ENCODE measurements at regions not wholly inside any gene's neighbourhood (a gene's known extent, or its start where the extent isn't known, plus 50 kb on each side); places are given as distances from the start of the nearest gene placed in this dataset.
"Not testable (repeated sequence)": the region's sequence is repeated elsewhere in the genome, so short reads cannot be mapped to it uniquely, and the experiment has no call there.

GRCh38 chr2:82333697-82334096 is 2029.1 kb upstream of the LRRTM1 start:
- DNase-seq (ENCODE audit: low spot score), result no peak

GRCh38 chr2:82330155-82330554 is 2025.6 kb upstream of the LRRTM1 start:
- no peak for DNase-seq (ENCODE audit: low spot score)

- not testable (repeated sequence) for DNase-seq (ENCODE audit: low spot score)
These were observed 2021.7 kb upstream of the LRRTM1 start for GRCh38 chr2:82326180-82326767.

- DNase-seq (ENCODE audit: low spot score), result no peak
These were observed 2015.7 kb upstream of the LRRTM1 start for GRCh38 chr2:82320296-82320695.

GRCh38 chr2:82317012-82317411 is 2012.5 kb upstream of the LRRTM1 start:
- peak; percentile 12 for DNase-seq (ENCODE audit: low spot score)

GRCh38 chr2:82316586-82316985 is 2012.0 kb upstream of the LRRTM1 start:
- no peak for DNase-seq (ENCODE audit: low spot score)

GRCh38 chr2:82314836-82315472 is 2010.4 kb upstream of the LRRTM1 start:
- no peak for DNase-seq (ENCODE audit: low spot score)

GRCh38 chr2:82307511-82307910 is 2003.0 kb upstream of the LRRTM1 start:
- DNase-seq (ENCODE audit: low spot score), result no peak

- no peak for DNase-seq (ENCODE audit: low spot score)
These were observed 1997.0 kb upstream of the LRRTM1 start for GRCh38 chr2:82301506-82301905.

- no peak for DNase-seq (ENCODE audit: low spot score)
These were observed 1984.9 kb upstream of the LRRTM1 start for GRCh38 chr2:82289446-82289845.

GRCh38 chr2:82283075-82283474 is 1978.5 kb upstream of the LRRTM1 start:
- no peak for DNase-seq (ENCODE audit: low spot score)

- DNase-seq (ENCODE audit: low spot score), result no peak
These were observed 1977.7 kb upstream of the LRRTM1 start for GRCh38 chr2:82282111-82282882.

- DNase-seq (ENCODE audit: low spot score), result no peak
These were observed 1974.8 kb upstream of the LRRTM1 start for GRCh38 chr2:82279367-82279766.

- no peak for DNase-seq (ENCODE audit: low spot score)
These were observed 1973.9 kb upstream of the LRRTM1 start for GRCh38 chr2:82278416-82278815.

- no peak for DNase-seq (ENCODE audit: low spot score)
These were observed 1971.0 kb upstream of the LRRTM1 start for GRCh38 chr2:82275599-82275998.

- DNase-seq (ENCODE audit: low spot score), result peak; percentile 48
These were observed 1963.9 kb upstream of the LRRTM1 start for GRCh38 chr2:82268446-82268845.

- DNase-seq (ENCODE audit: low spot score), result no peak
These were observed 1956.0 kb upstream of the LRRTM1 start for GRCh38 chr2:82260521-82260920.

- no peak for DNase-seq (ENCODE audit: low spot score)
These were observed 1955.0 kb upstream of the LRRTM1 start for GRCh38 chr2:82259551-82259950.

GRCh38 chr2:82257796-82258555 is 1953.4 kb upstream of the LRRTM1 start:
- DNase-seq (ENCODE audit: low spot score), result peak; percentile 96

- no peak for DNase-seq (ENCODE audit: low spot score)
These were observed 1952.6 kb upstream of the LRRTM1 start for GRCh38 chr2:82256983-82257632.

GRCh38 chr2:82256288-82256687 is 1951.7 kb upstream of the LRRTM1 start:
- DNase-seq (ENCODE audit: low spot score), result no peak

GRCh38 chr2:82254728-82255127 is 1950.2 kb upstream of the LRRTM1 start:
- DNase-seq (ENCODE audit: low spot score), result no peak

Measured in umbilical cord (tissue), 1 donor.